ENCODE measurements at regions not wholly inside any gene's neighbourhood (a gene's known extent, or its start where the extent isn't known, plus 50 kb on each side); places are given as distances from the start of the nearest gene placed in this dataset.

GRCh38 chr10:47176206-47176902 lies 123.6 kb upstream of the GDF10 start:
- H3K27ac ChIP-seq, result no peak overlapping the region
- H3K4me3 ChIP-seq, result no peak overlapping the region
- peaks cover 11% of the 10 kb centered on the region for H3K4me1 ChIP-seq
- no peaks in the 10 kb centered on the region for H3K27me3 ChIP-seq
- DNase-seq (ENCODE audit: extremely low spot score in 2 of 2), result peak; percentile 70 to 82
- no peaks in the 10 kb centered on the region for H3K9me3 ChIP-seq
- intact Hi-C loops (cut with DNase I), result no loop called here
- no peaks in the 10 kb centered on the region for H3K36me3 ChIP-seq
- no peak for TF ChIP-seq POLR2A (IDR thresholded peaks at IDR 0.05)
- no peak for TF ChIP-seq POLR2AphosphoS5 (IDR thresholded peaks at IDR 0.05; ENCODE audit: insufficient read depth in 1 of 2, low read depth in 1 of 2)
- no peak for TF ChIP-seq CTCF (IDR thresholded peaks at IDR 0.05)

GRCh38 chr10:47176903-47177868 lies 122.8 kb upstream of the GDF10 start:
- intact Hi-C loops (cut with DNase I), result no loop called here
- no peak for TF ChIP-seq CTCF (IDR thresholded peaks at IDR 0.05)
- TF ChIP-seq POLR2A (IDR thresholded peaks at IDR 0.05), result no peak
- TF ChIP-seq POLR2AphosphoS5 (IDR thresholded peaks at IDR 0.05; ENCODE audit: insufficient read depth in 1 of 2, low read depth in 1 of 2), result no peak
- H3K9me3 ChIP-seq, result no peaks in the 10 kb centered on the region
- H3K36me3 ChIP-seq, result no peaks in the 10 kb centered on the region
- H3K27ac ChIP-seq, result no peak overlapping the region
- DNase-seq (ENCODE audit: extremely low spot score in 2 of 2), result peak; percentile 70 to 79
- H3K4me1 ChIP-seq, result peaks cover 11% of the 10 kb centered on the region
- H3K4me3 ChIP-seq, result no peak overlapping the region
- no peaks in the 10 kb centered on the region for H3K27me3 ChIP-seq

GRCh38 chr10:47178537-47179290 lies 121.3 kb upstream of the GDF10 start:
- Histone ChIP-seq H3K4me1 (peaks cover 11% of the 10 kb centered on the region), H3K36me3 (no peaks in the 10 kb centered on the region), H3K9me3 (no peaks in the 10 kb centered on the region), H3K27me3 (no peaks in the 10 kb centered on the region), H3K27ac (no peak overlapping the region), H3K4me3 (no peak overlapping the region)
- peak; percentile 62 to 79 for DNase-seq (ENCODE audit: extremely low spot score in 2 of 2)
- intact Hi-C loops (cut with DNase I), result no loop called here
- TF ChIP-seq CTCF (IDR thresholded peaks at IDR 0.05) (no peak), POLR2AphosphoS5 (IDR thresholded peaks at IDR 0.05; ENCODE audit: insufficient read depth in 1 of 2, low read depth in 1 of 2) (no peak), POLR2A (IDR thresholded peaks at IDR 0.05) (no peak)

GRCh38 chr10:47179291-47179647 lies 120.7 kb upstream of the GDF10 start:
- TF ChIP-seq POLR2AphosphoS5 (IDR thresholded peaks at IDR 0.05; ENCODE audit: insufficient read depth in 1 of 2, low read depth in 1 of 2) (no peak), POLR2A (IDR thresholded peaks at IDR 0.05) (no peak), CTCF (IDR thresholded peaks at IDR 0.05) (no peak)
- no peaks in the 10 kb centered on the region for H3K27me3 ChIP-seq
- no peak for DNase-seq (ENCODE audit: extremely low spot score in 2 of 2)
- peaks cover 11% of the 10 kb centered on the region for H3K4me1 ChIP-seq
- H3K36me3 ChIP-seq, result no peaks in the 10 kb centered on the region
- H3K9me3 ChIP-seq, result no peaks in the 10 kb centered on the region
- no peak overlapping the region for H3K27ac ChIP-seq
- H3K4me3 ChIP-seq, result no peak overlapping the region
- intact Hi-C loops (cut with DNase I), result no loop called here

Data from vagina (tissue), 2 donors.